ENCODE measurements at regions not wholly inside any gene's neighbourhood (a gene's known extent, or its start where the extent isn't known, plus 50 kb on each side); places are given as distances from the start of the nearest gene placed in this dataset.

DNA sequence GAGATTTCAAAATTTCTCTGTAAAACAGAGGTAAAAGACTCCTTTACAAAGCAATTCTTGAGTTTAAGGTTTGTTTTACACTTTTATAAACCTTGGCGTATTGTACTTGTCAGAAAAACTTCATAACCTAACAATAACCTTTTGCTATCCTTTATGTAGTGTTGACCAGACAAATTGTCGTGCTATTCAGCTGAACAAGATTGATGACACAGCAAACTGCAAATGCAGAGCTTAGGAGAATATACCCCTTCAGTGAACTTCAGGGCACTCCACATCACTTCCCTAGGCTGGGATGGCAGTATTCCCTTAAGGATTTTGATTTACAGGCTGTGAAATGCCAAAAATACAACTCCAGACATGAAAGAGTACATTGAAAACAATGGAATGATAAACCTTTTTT, 89.2 kb upstream of the CDH18 start:
- no peak for DNase-seq
- Histone ChIP-seq H3K23ac (ENCODE audit: low read length) (no peak overlapping the region), H2AK5ac (ENCODE audit: low read length) (no peak overlapping the region)

DNA sequence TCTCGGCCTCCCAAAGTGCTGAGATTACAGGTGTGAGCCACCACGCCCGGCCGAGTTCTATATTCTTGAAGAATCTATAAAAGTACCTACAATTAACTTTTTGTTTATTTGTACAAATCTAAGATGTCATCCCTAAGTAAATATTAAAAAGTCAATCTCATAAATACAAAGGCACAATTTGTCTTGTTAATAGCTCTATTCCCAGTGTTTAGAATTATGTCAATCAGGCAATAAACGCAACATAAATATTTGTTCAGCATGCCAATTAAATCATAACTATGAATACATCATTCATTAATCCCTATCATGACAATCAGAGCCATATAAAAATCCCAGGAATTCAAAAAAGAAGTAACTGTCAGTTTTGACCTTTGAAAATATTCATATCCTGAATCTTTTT, 68.9 kb upstream of the CDH18 start:
- no peaks in the 10 kb centered on the region for H3K27me3 ChIP-seq (ENCODE audit: insufficient read depth, low read length, poor library complexity)
- no peak overlapping the region for H3K4me3 ChIP-seq (ENCODE audit: low read length)
- H3K79me2 ChIP-seq (ENCODE audit: control insufficient read depth, insufficient read depth, low read length), result no peaks in the 10 kb centered on the region
- H3K79me1 ChIP-seq (ENCODE audit: low read length), result no peaks in the 10 kb centered on the region
- H3K4ac ChIP-seq (ENCODE audit: low read depth, low read length), result no peak overlapping the region
- no peak overlapping the region for H3K23ac ChIP-seq (ENCODE audit: low read length)
- no peak overlapping the region for H2BK15ac ChIP-seq (replicated peaks; ENCODE audit: low read depth)
- H3K36me3 ChIP-seq (ENCODE audit: control insufficient read depth, insufficient read depth, low read length), result no peaks in the 10 kb centered on the region
- H3K56ac ChIP-seq (ENCODE audit: low read length), result no peak overlapping the region
- H3K18ac ChIP-seq (ENCODE audit: low read length), result no peak overlapping the region
- no peak overlapping the region for H3K9ac ChIP-seq (ENCODE audit: low read length)
- no peak overlapping the region for H4K8ac ChIP-seq (ENCODE audit: low read depth, low read length)
- no peak overlapping the region for H3K27ac ChIP-seq (ENCODE audit: low read depth, low read length)
- H2BK5ac ChIP-seq (ENCODE audit: low read length), result no peak overlapping the region
- no peak overlapping the region for H3K4me2 ChIP-seq (ENCODE audit: low read length)
- H2BK120ac ChIP-seq (ENCODE audit: low read depth, low read length), result no peak overlapping the region
- H3K4me1 ChIP-seq (ENCODE audit: control insufficient read depth, low read depth, low read length), result no peaks in the 10 kb centered on the region
- WGBS (ENCODE audit: extremely low coverage, insufficient coverage, low lambda C conversion rate), result no CpG with 5 or more reads among the region's 5 CpGs
- H2AK5ac ChIP-seq (ENCODE audit: low read length), result no peak overlapping the region
- H4K5ac ChIP-seq (ENCODE audit: low read length), result no peak overlapping the region
- DNase-seq, result no peak

More for the DNA sequence above, 89.2 kb upstream of the CDH18 start:
- WGBS (ENCODE audit: extremely low coverage, insufficient coverage, low lambda C conversion rate), result no CpG with 5 or more reads among the region's 2 CpGs
- no peak overlapping the region for H2BK15ac ChIP-seq (replicated peaks; ENCODE audit: low read depth)
- no peak overlapping the region for H3K27ac ChIP-seq (ENCODE audit: low read depth, low read length)
- H3K18ac ChIP-seq (ENCODE audit: low read length), result no peak overlapping the region
- H3K4me2 ChIP-seq (ENCODE audit: low read length), result no peak overlapping the region
- H3K79me1 ChIP-seq (ENCODE audit: low read length), result no peaks in the 10 kb centered on the region
- no peaks in the 10 kb centered on the region for H3K4me1 ChIP-seq (ENCODE audit: control insufficient read depth, low read depth, low read length)
- H2BK5ac ChIP-seq (ENCODE audit: low read length), result no peak overlapping the region
- no peak overlapping the region for H3K4ac ChIP-seq (ENCODE audit: low read depth, low read length)
- no peak overlapping the region for H2BK120ac ChIP-seq (ENCODE audit: low read depth, low read length)
- H3K4me3 ChIP-seq (ENCODE audit: low read length), result no peak overlapping the region
- no peaks in the 10 kb centered on the region for H3K36me3 ChIP-seq (ENCODE audit: control insufficient read depth, insufficient read depth, low read length)
- H4K8ac ChIP-seq (ENCODE audit: low read depth, low read length), result no peak overlapping the region
- no peak overlapping the region for H3K9ac ChIP-seq (ENCODE audit: low read length)
- no peak overlapping the region for H4K5ac ChIP-seq (ENCODE audit: low read length)
- H3K27me3 ChIP-seq (ENCODE audit: insufficient read depth, low read length, poor library complexity), result no peaks in the 10 kb centered on the region
- no peak overlapping the region for H3K56ac ChIP-seq (ENCODE audit: low read length)
- H3K79me2 ChIP-seq (ENCODE audit: control insufficient read depth, insufficient read depth, low read length), result no peaks in the 10 kb centered on the region

DNA sequence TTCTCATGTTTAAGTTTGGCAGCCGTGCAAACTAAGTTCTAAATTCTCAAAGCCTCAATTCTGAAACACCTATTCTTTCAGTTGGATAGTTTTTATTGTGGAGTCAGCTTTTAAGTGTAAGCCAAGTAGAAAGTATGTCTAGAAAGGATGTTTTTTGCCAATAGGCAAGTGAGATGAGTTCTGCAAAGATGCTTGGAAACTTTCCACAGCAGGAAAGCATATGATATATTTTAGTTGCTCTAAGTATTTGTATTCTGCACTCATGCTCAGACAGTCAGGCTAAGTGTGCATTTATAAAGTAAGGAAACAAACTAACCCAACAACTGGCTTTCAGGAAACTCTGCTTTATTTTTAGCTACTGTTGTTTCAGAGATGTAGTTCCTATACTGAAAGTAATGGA, 67.3 kb upstream of the CDH18 start:
- H4K5ac ChIP-seq (ENCODE audit: low read length), result no peak overlapping the region
- H3K9ac ChIP-seq (ENCODE audit: low read length), result no peak overlapping the region
- H3K4ac ChIP-seq (ENCODE audit: low read depth, low read length), result no peak overlapping the region
- no peaks in the 10 kb centered on the region for H3K27me3 ChIP-seq (ENCODE audit: insufficient read depth, low read length, poor library complexity)
- H3K4me1 ChIP-seq (ENCODE audit: control insufficient read depth, low read depth, low read length), result no peaks in the 10 kb centered on the region
- no peaks in the 10 kb centered on the region for H3K79me1 ChIP-seq (ENCODE audit: low read length)
- no peak overlapping the region for H2BK120ac ChIP-seq (ENCODE audit: low read depth, low read length)
- H3K18ac ChIP-seq (ENCODE audit: low read length), result no peak overlapping the region
- no peaks in the 10 kb centered on the region for H3K79me2 ChIP-seq (ENCODE audit: control insufficient read depth, insufficient read depth, low read length)
- H2BK5ac ChIP-seq (ENCODE audit: low read length), result no peak overlapping the region
- no peak overlapping the region for H2BK15ac ChIP-seq (replicated peaks; ENCODE audit: low read depth)
- H3K4me2 ChIP-seq (ENCODE audit: low read length), result no peak overlapping the region
- H2AK5ac ChIP-seq (ENCODE audit: low read length), result no peak overlapping the region
- no peaks in the 10 kb centered on the region for H3K36me3 ChIP-seq (ENCODE audit: control insufficient read depth, insufficient read depth, low read length)
- H4K8ac ChIP-seq (ENCODE audit: low read depth, low read length), result no peak overlapping the region
- H3K27ac ChIP-seq (ENCODE audit: low read depth, low read length), result no peak overlapping the region
- no peak overlapping the region for H3K4me3 ChIP-seq (ENCODE audit: low read length)
- H3K56ac ChIP-seq (ENCODE audit: low read length), result no peak overlapping the region
- WGBS (ENCODE audit: extremely low coverage, insufficient coverage, low lambda C conversion rate), result no CpG with 5 or more reads among the region's 1 CpG
- DNase-seq, result no peak
- no peak overlapping the region for H3K23ac ChIP-seq (ENCODE audit: low read length)

DNA sequence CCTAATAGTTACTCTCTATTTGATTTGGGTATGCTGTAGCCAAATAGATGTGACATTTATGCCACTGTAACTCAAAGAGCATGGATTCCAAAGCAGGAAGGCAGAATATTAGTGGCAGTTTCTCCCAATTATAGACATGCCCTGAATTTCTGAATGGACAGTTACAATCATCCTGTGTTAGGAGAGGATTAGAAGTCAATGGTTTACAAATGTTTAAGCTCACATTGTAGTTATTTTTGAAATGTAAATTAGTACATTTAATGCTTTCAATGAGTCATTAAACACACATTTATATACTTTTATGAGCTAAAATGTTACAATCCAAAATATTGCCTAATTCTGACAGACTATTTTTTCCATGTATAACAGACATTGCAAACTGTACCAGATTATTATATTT, 62.3 kb upstream of the CDH18 start:
- no peaks in the 10 kb centered on the region for H3K27me3 ChIP-seq (ENCODE audit: insufficient read depth, low read length, poor library complexity)
- H4K5ac ChIP-seq (ENCODE audit: low read length), result no peak overlapping the region
- no peak overlapping the region for H3K18ac ChIP-seq (ENCODE audit: low read length)
- no peak overlapping the region for H2BK15ac ChIP-seq (replicated peaks; ENCODE audit: low read depth)
- no peaks in the 10 kb centered on the region for H3K4me1 ChIP-seq (ENCODE audit: control insufficient read depth, low read depth, low read length)
- H3K27ac ChIP-seq (ENCODE audit: low read depth, low read length), result no peak overlapping the region
- no peak overlapping the region for H3K56ac ChIP-seq (ENCODE audit: low read length)
- H3K4me3 ChIP-seq (ENCODE audit: low read length), result no peak overlapping the region
- H3K4ac ChIP-seq (ENCODE audit: low read depth, low read length), result no peak overlapping the region
- no peaks in the 10 kb centered on the region for H3K79me2 ChIP-seq (ENCODE audit: control insufficient read depth, insufficient read depth, low read length)
- DNase-seq, result no peak
- no peak overlapping the region for H3K23ac ChIP-seq (ENCODE audit: low read length)
- H2BK120ac ChIP-seq (ENCODE audit: low read depth, low read length), result no peak overlapping the region
- H3K4me2 ChIP-seq (ENCODE audit: low read length), result no peak overlapping the region
- H3K79me1 ChIP-seq (ENCODE audit: low read length), result no peaks in the 10 kb centered on the region
- H3K36me3 ChIP-seq (ENCODE audit: control insufficient read depth, insufficient read depth, low read length), result no peaks in the 10 kb centered on the region
- H3K9ac ChIP-seq (ENCODE audit: low read length), result no peak overlapping the region
- H2BK5ac ChIP-seq (ENCODE audit: low read length), result no peak overlapping the region
- H2AK5ac ChIP-seq (ENCODE audit: low read length), result no peak overlapping the region
- no peak overlapping the region for H4K8ac ChIP-seq (ENCODE audit: low read depth, low read length)

DNA sequence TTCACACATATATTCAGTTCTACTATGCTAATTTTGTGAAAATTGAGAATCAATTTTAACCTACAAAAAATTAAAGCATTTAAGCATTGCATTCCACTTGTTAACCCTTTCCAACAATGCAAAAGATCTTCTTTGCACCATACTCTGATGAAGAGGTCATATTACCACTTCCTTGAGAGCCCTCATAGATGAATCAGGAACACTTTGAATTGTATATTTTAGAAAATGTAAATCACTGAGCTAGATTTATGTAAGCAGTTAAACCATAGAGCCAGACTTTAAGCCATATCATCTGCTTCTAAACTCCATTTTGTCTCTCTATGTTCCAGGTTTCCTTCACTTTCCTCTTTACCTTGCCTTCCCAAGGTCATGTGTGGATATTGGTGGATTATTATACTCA, 56.5 kb upstream of the CDH18 start:
- no peak overlapping the region for H2BK5ac ChIP-seq (ENCODE audit: low read length)
- H3K36me3 ChIP-seq (ENCODE audit: control insufficient read depth, insufficient read depth, low read length), result no peaks in the 10 kb centered on the region
- H4K8ac ChIP-seq (ENCODE audit: low read depth, low read length), result no peak overlapping the region
- H3K27ac ChIP-seq (ENCODE audit: low read depth, low read length), result no peak overlapping the region
- H3K79me1 ChIP-seq (ENCODE audit: low read length), result no peaks in the 10 kb centered on the region
- no peak overlapping the region for H2BK120ac ChIP-seq (ENCODE audit: low read depth, low read length)
- no peak overlapping the region for H3K4ac ChIP-seq (ENCODE audit: low read depth, low read length)
- DNase-seq, result no peak
- no peak overlapping the region for H2BK15ac ChIP-seq (replicated peaks; ENCODE audit: low read depth)
- no peak overlapping the region for H3K56ac ChIP-seq (ENCODE audit: low read length)
- no peak overlapping the region for H4K5ac ChIP-seq (ENCODE audit: low read length)
- no peak overlapping the region for H3K23ac ChIP-seq (ENCODE audit: low read length)
- H3K4me2 ChIP-seq (ENCODE audit: low read length), result no peak overlapping the region
- no peak overlapping the region for H2AK5ac ChIP-seq (ENCODE audit: low read length)
- H3K4me3 ChIP-seq (ENCODE audit: low read length), result no peak overlapping the region
- H3K18ac ChIP-seq (ENCODE audit: low read length), result no peak overlapping the region
- no peaks in the 10 kb centered on the region for H3K4me1 ChIP-seq (ENCODE audit: control insufficient read depth, low read depth, low read length)
- H3K79me2 ChIP-seq (ENCODE audit: control insufficient read depth, insufficient read depth, low read length), result no peaks in the 10 kb centered on the region
- no peak overlapping the region for H3K9ac ChIP-seq (ENCODE audit: low read length)
- H3K27me3 ChIP-seq (ENCODE audit: insufficient read depth, low read length, poor library complexity), result no peaks in the 10 kb centered on the region

DNA sequence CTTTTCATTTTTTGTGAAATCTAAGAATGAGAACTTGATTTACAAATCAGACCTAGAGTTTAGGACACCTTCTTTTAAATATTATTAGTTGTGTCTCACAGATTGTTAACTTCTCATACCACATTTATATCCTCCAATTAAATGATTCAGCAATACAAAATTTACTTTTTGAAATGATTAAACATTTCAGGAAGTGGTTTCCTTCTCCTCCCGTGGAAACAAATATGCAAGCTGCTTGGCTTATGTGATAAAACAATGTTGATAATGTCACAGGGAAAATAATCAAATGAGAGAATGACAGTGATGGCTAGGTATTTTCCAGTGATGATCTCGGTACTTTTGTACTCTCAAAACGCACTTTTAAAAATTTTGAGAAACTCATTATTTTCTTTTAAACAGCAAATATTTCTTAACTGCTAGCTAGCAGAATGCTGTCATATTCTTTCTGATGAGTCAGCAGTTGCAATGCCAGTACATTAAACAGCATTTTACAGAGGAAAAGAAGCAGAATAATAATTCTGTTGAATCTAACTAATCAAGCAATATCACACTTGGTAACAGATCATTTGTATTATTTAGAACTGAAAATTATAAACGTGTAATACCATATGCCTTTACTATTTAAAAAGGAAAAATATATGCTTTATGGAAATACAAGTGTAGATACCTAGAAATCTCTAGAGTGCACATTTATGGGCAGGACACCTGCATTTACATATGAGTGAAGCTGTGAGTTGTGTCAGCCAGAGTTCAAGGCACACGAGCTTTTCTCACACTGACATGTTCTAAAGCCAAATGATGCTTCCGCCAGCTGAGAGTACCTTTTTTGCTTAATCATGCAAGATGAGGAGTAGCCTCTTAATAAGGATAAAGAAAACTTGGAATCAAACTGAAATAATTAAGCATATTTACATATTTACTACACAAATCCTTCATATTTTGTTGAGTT, 53.6 kb upstream of the CDH18 start:
- Histone ChIP-seq H3K4me3 (ENCODE audit: low read length) (no peak overlapping the region), H4K5ac (ENCODE audit: low read length) (no peak overlapping the region), H3K27ac (ENCODE audit: low read depth, low read length) (no peak overlapping the region), H3K18ac (ENCODE audit: low read length) (no peak overlapping the region), H3K4me2 (ENCODE audit: low read length) (no peak overlapping the region), H3K79me2 (ENCODE audit: control insufficient read depth, insufficient read depth, low read length) (no peaks in the 10 kb centered on the region), H3K23ac (ENCODE audit: low read length) (no peak overlapping the region), H4K8ac (ENCODE audit: low read depth, low read length) (no peak overlapping the region), H2BK15ac (replicated peaks; ENCODE audit: low read depth) (no peak overlapping the region), H3K4ac (ENCODE audit: low read depth, low read length) (no peak overlapping the region), H2BK120ac (ENCODE audit: low read depth, low read length) (no peak overlapping the region), H2AK5ac (ENCODE audit: low read length) (no peak overlapping the region), H2BK5ac (ENCODE audit: low read length) (no peak overlapping the region), H3K79me1 (ENCODE audit: low read length) (no peaks in the 10 kb centered on the region), H3K27me3 (ENCODE audit: insufficient read depth, low read length, poor library complexity) (no peaks in the 10 kb centered on the region), H3K9ac (ENCODE audit: low read length) (no peak overlapping the region), H3K56ac (ENCODE audit: low read length) (no peak overlapping the region), H3K36me3 (ENCODE audit: control insufficient read depth, insufficient read depth, low read length) (no peaks in the 10 kb centered on the region), H3K4me1 (ENCODE audit: control insufficient read depth, low read depth, low read length) (no peaks in the 10 kb centered on the region)
- no CpG with 5 or more reads among the region's 6 CpGs for WGBS (ENCODE audit: extremely low coverage, insufficient coverage, low lambda C conversion rate)
- DNase-seq, result no peak

All from mesendoderm (in vitro differentiated cells).